ENCODE measurements at regions not wholly inside any gene's neighbourhood (a gene's known extent, or its start where the extent isn't known, plus 50 kb on each side); places are given as distances from the start of the nearest gene placed in this dataset.

GRCh38 chr6:129778793-129779192 is 68.8 kb upstream of the ARHGAP18 start:
- no peak for DNase-seq (ENCODE audit: low spot score)

- no peak for DNase-seq (ENCODE audit: low spot score)
Observed at GRCh38 chr6:129777371-129777770, 67.4 kb upstream of the ARHGAP18 start.

GRCh38 chr6:129776542-129777330 is 66.8 kb upstream of the ARHGAP18 start:
- no peak for DNase-seq (ENCODE audit: low spot score)

GRCh38 chr6:129774697-129775447 is 64.9 kb upstream of the ARHGAP18 start:
- DNase-seq (ENCODE audit: low spot score) = peak; percentile 79

- DNase-seq (ENCODE audit: low spot score) = no peak
Observed at GRCh38 chr6:129773304-129773703, 63.3 kb upstream of the ARHGAP18 start.

- no peak for DNase-seq (ENCODE audit: low spot score)
Observed at GRCh38 chr6:129771678-129772077, 61.7 kb upstream of the ARHGAP18 start.

- DNase-seq (ENCODE audit: low spot score) = no peak
Observed at GRCh38 chr6:129767776-129768485, 58.0 kb upstream of the ARHGAP18 start.

GRCh38 chr6:129766959-129767728 is 57.2 kb upstream of the ARHGAP18 start:
- DNase-seq (ENCODE audit: low spot score) = peak; percentile 17

- no peak for DNase-seq (ENCODE audit: low spot score)
Observed at GRCh38 chr6:129764761-129765407, 54.9 kb upstream of the ARHGAP18 start.

- DNase-seq (ENCODE audit: low spot score) = no peak
Observed at GRCh38 chr6:129759796-129760605, 50.0 kb upstream of the ARHGAP18 start.
